ENCODE measurements at regions not wholly inside any gene's neighbourhood (a gene's known extent, or its start where the extent isn't known, plus 50 kb on each side); places are given as distances from the start of the nearest gene placed in this dataset.

- H3K27me3 ChIP-seq, result no peaks in the 10 kb centered on the region
- H3K27ac ChIP-seq, result no peak overlapping the region
- no peaks in the 10 kb centered on the region for H3K36me3 ChIP-seq
- TF ChIP-seq CTCF (IDR thresholded peaks at IDR 0.05), result no peak
- no peak overlapping the region for H3K4me3 ChIP-seq
- H3K9me3 ChIP-seq, result no peaks in the 10 kb centered on the region
- DNase-seq (ENCODE audit: low spot score), result no peak
- H3K4me1 ChIP-seq, result no peaks in the 10 kb centered on the region
These were observed 567.9 kb downstream of the EBF1 start for GRCh38 chr5:158531860-158532259.

DNA sequence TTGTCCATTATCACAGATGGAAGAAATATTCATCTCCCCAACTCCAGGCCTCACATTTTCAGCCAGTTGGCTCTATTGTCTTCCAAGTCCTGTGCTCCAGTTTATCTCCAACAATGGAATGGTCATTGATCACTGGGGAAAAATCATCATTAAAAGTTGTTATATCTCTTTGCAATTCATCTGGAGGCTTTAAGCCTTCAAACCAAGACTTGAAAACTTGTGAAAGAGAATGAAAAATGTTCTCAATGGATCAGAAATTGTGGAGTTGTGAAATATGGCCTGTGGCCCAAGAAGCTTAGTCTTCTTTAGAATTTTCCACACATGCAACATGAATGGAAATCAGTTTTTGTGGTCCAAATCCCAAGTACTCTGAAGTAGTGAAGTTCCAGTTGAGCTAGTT lies 569.6 kb downstream of the EBF1 start:
- no peak for DNase-seq (ENCODE audit: low spot score)
- Histone ChIP-seq H3K9me3 (no peaks in the 10 kb centered on the region), H3K36me3 (no peaks in the 10 kb centered on the region), H3K27me3 (no peaks in the 10 kb centered on the region), H3K4me1 (no peaks in the 10 kb centered on the region), H3K27ac (no peak overlapping the region), H3K4me3 (no peak overlapping the region)
- no peak for TF ChIP-seq CTCF (IDR thresholded peaks at IDR 0.05)

DNA sequence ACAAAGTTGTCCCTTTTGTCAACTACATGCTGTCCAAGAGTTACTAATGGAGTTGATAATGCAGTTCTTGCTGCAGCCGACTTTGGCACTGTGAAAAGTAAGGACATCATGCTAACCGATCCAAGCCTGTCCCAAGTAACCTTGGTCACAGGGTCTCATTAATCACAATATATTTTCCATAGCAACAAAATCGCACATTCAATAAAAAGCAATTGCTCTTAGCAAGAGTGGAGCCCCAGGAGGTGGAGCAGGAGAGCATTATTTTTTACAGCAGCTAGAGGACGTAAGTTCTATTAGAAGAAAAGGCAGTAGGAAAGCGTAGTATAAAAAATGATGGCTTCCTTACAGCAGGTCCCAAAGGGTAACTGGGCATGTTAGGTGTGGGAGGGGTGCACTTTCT lies 570.3 kb downstream of the EBF1 start:
- no peaks in the 10 kb centered on the region for H3K9me3 ChIP-seq
- TF ChIP-seq CTCF (IDR thresholded peaks at IDR 0.05), result no peak
- H3K27ac ChIP-seq, result no peak overlapping the region
- no peaks in the 10 kb centered on the region for H3K27me3 ChIP-seq
- H3K36me3 ChIP-seq, result no peaks in the 10 kb centered on the region
- H3K4me1 ChIP-seq, result no peaks in the 10 kb centered on the region
- no peak for DNase-seq (ENCODE audit: low spot score)
- H3K4me3 ChIP-seq, result no peak overlapping the region

- TF ChIP-seq CTCF (IDR thresholded peaks at IDR 0.05), result no peak
- Histone ChIP-seq H3K9me3 (no peaks in the 10 kb centered on the region), H3K4me1 (peaks cover 0 to 7% of the 10 kb centered on the region in 2 donors), H3K27ac (no peak overlapping the region), H3K4me3 (no peak overlapping the region), H3K27me3 (no peaks in the 10 kb centered on the region), H3K36me3 (no peaks in the 10 kb centered on the region)
- DNase-seq (ENCODE audit: low spot score), result no peak
These were observed 574.1 kb downstream of the EBF1 start for GRCh38 chr5:158525663-158526062.

DNA sequence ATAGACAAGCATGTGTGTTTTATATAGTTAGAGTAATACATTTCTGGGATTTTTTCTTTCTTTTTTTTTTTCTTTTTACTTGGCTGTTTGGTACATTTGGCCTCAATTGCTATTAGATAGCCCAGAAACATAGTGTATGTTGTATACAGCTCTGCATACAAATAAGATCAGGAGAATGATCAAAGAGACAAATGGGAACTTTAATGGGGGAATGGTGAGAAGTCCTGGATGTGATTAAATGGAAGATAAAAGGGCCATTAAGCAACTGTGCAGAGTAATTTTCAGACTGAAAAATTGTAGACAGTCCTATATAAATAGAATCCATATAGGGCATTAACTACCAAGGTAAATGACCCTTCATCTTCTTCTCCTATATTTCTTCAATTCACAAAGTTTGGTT lies 575.6 kb downstream of the EBF1 start:
- no peak for TF ChIP-seq CTCF (IDR thresholded peaks at IDR 0.05)
- H3K4me1 ChIP-seq, result peaks cover 0 to 7% of the 10 kb centered on the region in 2 donors
- no peak for DNase-seq (ENCODE audit: low spot score)
- H3K9me3 ChIP-seq, result no peaks in the 10 kb centered on the region
- H3K27ac ChIP-seq, result no peak overlapping the region
- no peaks in the 10 kb centered on the region for H3K36me3 ChIP-seq
- no peak overlapping the region for H3K4me3 ChIP-seq
- no peaks in the 10 kb centered on the region for H3K27me3 ChIP-seq

- no peak for TF ChIP-seq CTCF (IDR thresholded peaks at IDR 0.05)
- Histone ChIP-seq H3K4me3 (no peak overlapping the region), H3K27me3 (no peaks in the 10 kb centered on the region), H3K36me3 (no peaks in the 10 kb centered on the region), H3K9me3 (no peaks in the 10 kb centered on the region), H3K27ac (no peak overlapping the region), H3K4me1 (peaks cover 0 to 7% of the 10 kb centered on the region in 2 donors)
- DNase-seq (ENCODE audit: low spot score), result no peak
These were observed 576.9 kb downstream of the EBF1 start for GRCh38 chr5:158522776-158523175.
